ENCODE measurements at regions not wholly inside any gene's neighbourhood (a gene's known extent, or its start where the extent isn't known, plus 50 kb on each side); places are given as distances from the start of the nearest gene placed in this dataset.

- Mint-ChIP-seq H3K27ac (no peak overlapping the region), H3K4me3 (no peak overlapping the region), H3K4me1 (ENCODE audit: low read depth) (no peaks in the 10 kb centered on the region), H3K9me3 (no peaks in the 10 kb centered on the region), H3K36me3 (ENCODE audit: low read depth) (no peaks in the 10 kb centered on the region), H3K27me3 (ENCODE audit: low read depth) (no peaks in the 10 kb centered on the region)
- no peak for DNase-seq (ENCODE audit: low spot score)
Measured at GRCh38 chr10:85259908-85260307, 931.5 kb downstream of the CCSER2 start.

- Mint-ChIP-seq H3K4me1 (ENCODE audit: low read depth) (no peaks in the 10 kb centered on the region), H3K27ac (no peak overlapping the region), H3K27me3 (ENCODE audit: low read depth) (no peaks in the 10 kb centered on the region), H3K4me3 (no peak overlapping the region), H3K36me3 (ENCODE audit: low read depth) (no peaks in the 10 kb centered on the region), H3K9me3 (no peaks in the 10 kb centered on the region)
- DNase-seq (ENCODE audit: low spot score) = no peak
Measured at GRCh38 chr10:85262992-85263391, 934.6 kb downstream of the CCSER2 start.

GRCh38 chr10:85265121-85265520 lies 936.7 kb downstream of the CCSER2 start:
- Mint-ChIP-seq H3K27me3 (ENCODE audit: low read depth) (no peaks in the 10 kb centered on the region), H3K4me1 (ENCODE audit: low read depth) (no peaks in the 10 kb centered on the region), H3K27ac (no peak overlapping the region), H3K4me3 (no peak overlapping the region), H3K9me3 (peaks cover 2% of the 10 kb centered on the region), H3K36me3 (ENCODE audit: low read depth) (no peaks in the 10 kb centered on the region)
- no peak for DNase-seq (ENCODE audit: low spot score)

GRCh38 chr10:85266808-85267207 lies 938.4 kb downstream of the CCSER2 start:
- H3K27ac Mint-ChIP-seq = no peak overlapping the region
- no peaks in the 10 kb centered on the region for H3K27me3 Mint-ChIP-seq (ENCODE audit: low read depth)
- H3K4me1 Mint-ChIP-seq (ENCODE audit: low read depth) = no peaks in the 10 kb centered on the region
- no peaks in the 10 kb centered on the region for H3K36me3 Mint-ChIP-seq (ENCODE audit: low read depth)
- H3K9me3 Mint-ChIP-seq = peaks cover 9% of the 10 kb centered on the region
- DNase-seq (ENCODE audit: low spot score) = no peak
- no peak overlapping the region for H3K4me3 Mint-ChIP-seq

GRCh38 chr10:85280014-85280413 lies 951.6 kb downstream of the CCSER2 start:
- H3K9me3 Mint-ChIP-seq = no peaks in the 10 kb centered on the region
- no peaks in the 10 kb centered on the region for H3K27me3 Mint-ChIP-seq (ENCODE audit: low read depth)
- H3K4me3 Mint-ChIP-seq = no peak overlapping the region
- H3K4me1 Mint-ChIP-seq (ENCODE audit: low read depth) = no peaks in the 10 kb centered on the region
- H3K27ac Mint-ChIP-seq = no peak overlapping the region
- H3K36me3 Mint-ChIP-seq (ENCODE audit: low read depth) = no peaks in the 10 kb centered on the region
- DNase-seq (ENCODE audit: low spot score) = no peak

- H3K4me1 Mint-ChIP-seq (ENCODE audit: low read depth) = no peaks in the 10 kb centered on the region
- no peaks in the 10 kb centered on the region for H3K27me3 Mint-ChIP-seq (ENCODE audit: low read depth)
- no peaks in the 10 kb centered on the region for H3K36me3 Mint-ChIP-seq (ENCODE audit: low read depth)
- H3K4me3 Mint-ChIP-seq = no peak overlapping the region
- DNase-seq (ENCODE audit: low spot score) = no peak
- H3K9me3 Mint-ChIP-seq = peaks cover 4% of the 10 kb centered on the region
- no peak overlapping the region for H3K27ac Mint-ChIP-seq
Measured at GRCh38 chr10:85284778-85285770, 956.7 kb downstream of the CCSER2 start.

GRCh38 chr10:85293483-85293882 lies 965.1 kb downstream of the CCSER2 start:
- no peak for DNase-seq (ENCODE audit: low spot score)
- H3K4me1 Mint-ChIP-seq (ENCODE audit: low read depth) = no peaks in the 10 kb centered on the region
- H3K27ac Mint-ChIP-seq = no peak overlapping the region
- H3K36me3 Mint-ChIP-seq (ENCODE audit: low read depth) = no peaks in the 10 kb centered on the region
- H3K27me3 Mint-ChIP-seq (ENCODE audit: low read depth) = no peaks in the 10 kb centered on the region
- no peaks in the 10 kb centered on the region for H3K9me3 Mint-ChIP-seq
- no peak overlapping the region for H3K4me3 Mint-ChIP-seq

GRCh38 chr10:85311613-85312337 lies 983.4 kb downstream of the CCSER2 start:
- Mint-ChIP-seq H3K27ac (no peak overlapping the region), H3K36me3 (ENCODE audit: low read depth) (no peaks in the 10 kb centered on the region), H3K9me3 (no peaks in the 10 kb centered on the region), H3K27me3 (ENCODE audit: low read depth) (no peaks in the 10 kb centered on the region), H3K4me3 (no peak overlapping the region), H3K4me1 (ENCODE audit: low read depth) (no peaks in the 10 kb centered on the region)
- DNase-seq (ENCODE audit: low spot score) = no peak

- DNase-seq (ENCODE audit: low spot score) = no peak
- Mint-ChIP-seq H3K4me1 (ENCODE audit: low read depth) (no peaks in the 10 kb centered on the region), H3K9me3 (no peaks in the 10 kb centered on the region), H3K27me3 (ENCODE audit: low read depth) (no peaks in the 10 kb centered on the region), H3K27ac (no peak overlapping the region), H3K4me3 (no peak overlapping the region), H3K36me3 (ENCODE audit: low read depth) (no peaks in the 10 kb centered on the region)
Measured at GRCh38 chr10:85315657-85316056, 987.3 kb downstream of the CCSER2 start.

- no peaks in the 10 kb centered on the region for H3K4me1 Mint-ChIP-seq (ENCODE audit: low read depth)
- H3K9me3 Mint-ChIP-seq = no peaks in the 10 kb centered on the region
- H3K4me3 Mint-ChIP-seq = no peak overlapping the region
- H3K27me3 Mint-ChIP-seq (ENCODE audit: low read depth) = no peaks in the 10 kb centered on the region
- DNase-seq (ENCODE audit: low spot score) = no peak
- no peak overlapping the region for H3K27ac Mint-ChIP-seq
- no peaks in the 10 kb centered on the region for H3K36me3 Mint-ChIP-seq (ENCODE audit: low read depth)
Measured at GRCh38 chr10:85316276-85316675, 987.9 kb downstream of the CCSER2 start.

- no peak for DNase-seq (ENCODE audit: low spot score)
- Mint-ChIP-seq H3K36me3 (ENCODE audit: low read depth) (no peaks in the 10 kb centered on the region), H3K4me1 (ENCODE audit: low read depth) (no peaks in the 10 kb centered on the region), H3K4me3 (no peak overlapping the region), H3K27me3 (ENCODE audit: low read depth) (no peaks in the 10 kb centered on the region), H3K9me3 (no peaks in the 10 kb centered on the region), H3K27ac (no peak overlapping the region)
Measured at GRCh38 chr10:85317827-85318226, 989.4 kb downstream of the CCSER2 start.

- no peak overlapping the region for H3K4me3 Mint-ChIP-seq
Measured at GRCh38 chr10:85318809-85319807, 990.7 kb downstream of the CCSER2 start.

GRCh38 chr10:85319826-85320225 lies 991.4 kb downstream of the CCSER2 start:
- no peaks in the 10 kb centered on the region for H3K27me3 Mint-ChIP-seq (ENCODE audit: low read depth)
- H3K9me3 Mint-ChIP-seq = no peaks in the 10 kb centered on the region
- DNase-seq (ENCODE audit: low spot score) = no peak
- H3K4me1 Mint-ChIP-seq (ENCODE audit: low read depth) = no peaks in the 10 kb centered on the region
- no peak overlapping the region for H3K27ac Mint-ChIP-seq
- no peak overlapping the region for H3K4me3 Mint-ChIP-seq
- H3K36me3 Mint-ChIP-seq (ENCODE audit: low read depth) = no peaks in the 10 kb centered on the region

More at GRCh38 chr10:85318809-85319807, 990.7 kb downstream of the CCSER2 start:
- Mint-ChIP-seq H3K36me3 (ENCODE audit: low read depth) (no peaks in the 10 kb centered on the region), H3K27ac (no peak overlapping the region), H3K27me3 (ENCODE audit: low read depth) (no peaks in the 10 kb centered on the region), H3K9me3 (no peaks in the 10 kb centered on the region), H3K4me1 (ENCODE audit: low read depth) (no peaks in the 10 kb centered on the region)
- no peak for DNase-seq (ENCODE audit: low spot score)
